ENCODE measurements at regions not wholly inside any gene's neighbourhood (a gene's known extent, or its start where the extent isn't known, plus 50 kb on each side); places are given as distances from the start of the nearest gene placed in this dataset.
"Not testable (repeated sequence)": the region's sequence is repeated elsewhere in the genome, so short reads cannot be mapped to it uniquely, and the experiment has no call there.

DNA sequence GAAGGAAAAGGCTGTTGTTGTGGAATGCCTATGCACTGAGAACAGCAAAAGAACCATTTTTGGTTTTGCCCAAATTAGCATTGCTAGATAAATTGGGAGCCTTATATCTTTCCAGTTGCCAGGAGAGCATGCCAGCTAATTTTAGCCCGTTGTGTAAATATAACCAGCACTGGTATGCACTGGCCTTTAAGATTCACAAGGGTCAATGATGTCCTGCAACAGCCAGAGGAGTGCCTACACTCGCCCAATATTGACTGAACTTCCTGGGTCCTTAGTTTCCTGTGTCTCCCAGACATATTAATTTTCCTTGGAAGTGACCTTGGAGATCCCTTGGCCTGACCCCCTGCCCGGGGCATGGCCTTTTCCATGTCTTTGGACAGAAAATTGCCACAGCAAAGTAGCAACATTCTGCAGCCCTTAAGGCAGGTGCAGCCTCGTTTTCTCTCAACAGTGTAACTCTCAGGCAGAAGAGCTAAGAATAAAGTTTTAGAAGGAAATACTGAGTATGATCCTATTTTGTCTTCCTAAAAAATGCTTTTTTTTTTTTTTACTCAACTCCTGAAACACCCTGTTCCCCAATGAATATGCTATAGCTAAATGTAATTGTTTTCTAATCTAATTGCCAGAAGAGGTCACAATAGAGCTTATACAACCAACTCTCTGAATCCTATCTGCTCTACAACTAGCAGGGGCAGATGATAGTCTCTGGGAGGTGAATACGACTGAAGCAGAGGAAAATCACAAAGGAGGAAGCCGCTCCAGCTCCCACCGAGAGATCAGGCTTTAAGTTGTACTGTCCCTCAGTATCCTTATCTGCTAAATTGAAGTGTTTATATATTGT is 131.9 kb upstream of the PCGF5 start:
- DNase-seq (ENCODE audit: low read depth in 2 of 2): peak; percentile 11

DNA sequence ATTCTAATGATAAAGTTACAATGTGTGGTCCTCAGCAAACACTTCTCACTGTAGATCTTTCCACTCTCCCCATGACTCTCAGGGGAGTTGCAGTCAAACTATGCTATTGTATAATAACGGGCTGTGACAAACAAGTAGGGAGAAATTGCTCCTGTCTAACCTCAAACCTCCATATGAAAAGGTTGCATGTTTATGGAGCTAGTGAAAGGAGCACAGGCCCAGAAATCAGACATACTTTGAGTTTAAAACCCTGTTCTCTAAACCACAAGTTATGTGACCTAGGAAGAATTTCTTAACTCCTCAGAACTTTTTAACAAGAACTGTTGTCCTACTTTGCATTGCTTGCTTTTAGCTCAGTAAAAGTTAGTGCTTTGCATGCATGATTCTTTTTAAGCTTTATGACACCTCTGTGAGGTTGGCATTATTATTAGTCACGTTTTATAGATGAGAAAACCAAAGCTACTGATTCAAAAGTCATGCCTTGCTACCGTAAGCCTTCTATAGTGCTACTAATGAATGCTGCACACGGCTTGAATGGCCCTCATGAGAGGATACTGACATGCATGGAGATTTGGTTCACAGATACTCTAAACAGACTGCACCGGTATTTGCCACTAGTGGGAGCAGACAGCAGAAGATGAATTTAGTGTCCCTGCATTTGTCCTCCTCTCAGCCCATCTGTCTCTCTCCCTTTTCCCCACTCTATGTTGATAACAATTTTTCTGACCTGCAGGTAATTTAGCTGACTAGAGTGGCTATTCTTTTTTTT is 129.5 kb upstream of the PCGF5 start:
- DNase-seq (ENCODE audit: low read depth in 2 of 2): no peak

DNA sequence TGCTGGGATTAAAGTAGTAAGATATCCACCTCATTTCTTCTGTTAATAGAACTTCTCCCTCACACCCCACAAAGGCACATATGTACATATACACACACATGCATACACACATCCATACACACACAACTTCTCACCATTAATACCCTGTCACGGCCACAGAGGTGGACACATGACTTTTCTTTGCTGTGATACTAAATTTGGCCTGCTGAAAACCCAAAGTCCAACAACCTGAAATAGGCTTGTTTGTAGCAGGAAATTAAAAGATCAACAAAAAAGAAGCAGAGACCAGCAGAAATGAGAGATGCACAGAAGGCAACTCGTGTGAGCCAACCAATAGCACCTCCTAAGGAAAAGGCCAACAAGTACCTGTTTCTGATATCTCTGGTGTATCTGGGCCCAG is 128.7 kb upstream of the PCGF5 start:
- no peak for DNase-seq (ENCODE audit: low read depth in 2 of 2)

DNA sequence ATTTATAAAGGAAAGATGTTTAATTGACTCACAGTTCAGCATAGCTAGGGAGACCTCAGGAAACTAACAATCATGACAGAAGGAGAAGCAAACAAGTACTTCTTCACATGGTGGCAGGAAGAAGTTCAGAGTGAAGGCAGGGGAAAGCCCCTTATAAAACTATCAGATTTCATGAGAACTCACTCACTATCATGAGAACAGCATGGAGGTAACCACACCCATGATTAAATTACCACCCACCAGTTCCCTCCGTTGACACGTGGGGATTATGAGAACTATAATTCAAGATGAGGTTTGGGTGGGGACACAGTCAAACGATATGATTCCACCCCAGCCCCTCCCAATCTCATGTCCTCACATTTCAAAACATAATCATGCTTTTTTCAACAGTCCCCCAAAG is 124.2 kb upstream of the PCGF5 start:
- no peak for DNase-seq (ENCODE audit: low read depth in 2 of 2)

DNA sequence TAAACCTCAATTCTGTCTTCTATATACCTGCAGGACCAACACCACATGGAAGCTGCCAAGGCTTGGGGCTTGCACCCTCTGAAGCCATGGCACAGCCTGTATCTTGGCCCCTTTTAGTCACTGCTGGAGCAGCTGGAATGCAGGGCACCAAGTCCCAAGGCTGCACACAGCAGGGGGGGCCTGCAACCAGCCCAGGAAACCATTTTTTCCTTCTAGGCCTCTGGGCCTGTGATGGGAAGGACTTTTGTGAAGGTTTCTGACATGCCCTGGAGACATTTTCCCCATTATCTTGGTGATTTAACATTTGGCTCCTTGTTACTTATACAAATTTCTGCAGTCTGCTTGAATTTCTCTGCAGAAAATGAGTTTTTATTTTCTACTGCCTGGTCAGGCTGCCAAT is 123.2 kb upstream of the PCGF5 start:
- no peak for DNase-seq (ENCODE audit: low read depth in 2 of 2)

DNA sequence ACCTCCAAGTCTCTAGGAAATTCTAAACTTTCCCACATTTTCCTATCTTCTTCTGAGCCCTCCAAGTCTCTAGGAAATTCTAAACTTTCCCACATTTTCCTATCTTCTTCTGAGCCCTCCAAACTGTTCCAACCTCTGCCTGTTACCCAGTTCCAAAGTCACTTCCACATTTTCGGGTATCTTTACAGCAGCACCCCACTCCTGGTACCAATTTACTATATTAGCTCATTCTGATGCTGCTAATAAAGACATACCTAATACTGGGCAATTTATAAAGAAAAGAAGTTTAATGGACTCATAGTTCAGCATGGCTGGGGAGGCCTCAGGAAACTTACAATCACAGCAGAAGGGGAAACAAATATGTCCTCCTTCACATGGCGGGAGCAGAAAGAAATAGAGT is 122.4 kb upstream of the PCGF5 start:
- not testable (repeated sequence) for DNase-seq (ENCODE audit: low read depth in 2 of 2)

DNA sequence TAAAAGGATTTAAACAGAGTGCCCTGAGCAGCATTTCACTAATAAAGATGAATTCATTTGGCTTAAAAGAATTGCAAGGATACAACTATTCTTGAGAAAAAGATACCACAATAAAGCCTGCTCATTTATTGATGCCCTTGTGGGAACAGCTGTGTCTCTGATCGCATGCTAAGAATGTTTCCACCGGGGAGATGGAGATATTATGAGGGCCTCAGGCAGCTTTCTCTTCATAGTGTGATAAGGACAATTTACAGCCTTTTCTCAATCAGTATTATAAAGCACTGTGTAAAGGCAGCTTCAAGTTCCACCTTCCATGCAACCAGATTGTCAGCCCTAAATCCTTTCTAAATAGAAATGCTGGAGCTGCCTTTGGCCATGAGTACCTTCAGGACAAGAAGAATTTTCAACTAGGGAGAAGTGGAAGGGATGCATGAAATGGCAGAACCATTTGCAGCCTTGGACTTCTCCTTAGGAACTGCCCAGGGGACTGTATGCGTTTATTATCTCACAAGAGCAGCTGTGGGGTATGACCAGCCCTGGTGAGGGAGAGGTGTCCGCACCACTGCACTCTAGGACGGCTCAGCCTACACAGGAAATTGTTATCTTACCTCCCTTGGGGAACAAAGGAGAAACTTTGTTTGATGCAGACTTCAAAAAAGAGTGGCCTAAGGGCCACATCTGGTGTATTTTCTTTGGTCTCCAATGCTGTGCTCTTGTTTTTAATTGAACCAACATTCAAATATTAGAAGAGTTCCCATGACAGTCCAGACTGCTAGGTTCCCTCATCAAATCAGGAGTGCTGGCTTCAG is 116.9 kb upstream of the PCGF5 start:
- no peak for DNase-seq (ENCODE audit: low read depth in 2 of 2)

DNA sequence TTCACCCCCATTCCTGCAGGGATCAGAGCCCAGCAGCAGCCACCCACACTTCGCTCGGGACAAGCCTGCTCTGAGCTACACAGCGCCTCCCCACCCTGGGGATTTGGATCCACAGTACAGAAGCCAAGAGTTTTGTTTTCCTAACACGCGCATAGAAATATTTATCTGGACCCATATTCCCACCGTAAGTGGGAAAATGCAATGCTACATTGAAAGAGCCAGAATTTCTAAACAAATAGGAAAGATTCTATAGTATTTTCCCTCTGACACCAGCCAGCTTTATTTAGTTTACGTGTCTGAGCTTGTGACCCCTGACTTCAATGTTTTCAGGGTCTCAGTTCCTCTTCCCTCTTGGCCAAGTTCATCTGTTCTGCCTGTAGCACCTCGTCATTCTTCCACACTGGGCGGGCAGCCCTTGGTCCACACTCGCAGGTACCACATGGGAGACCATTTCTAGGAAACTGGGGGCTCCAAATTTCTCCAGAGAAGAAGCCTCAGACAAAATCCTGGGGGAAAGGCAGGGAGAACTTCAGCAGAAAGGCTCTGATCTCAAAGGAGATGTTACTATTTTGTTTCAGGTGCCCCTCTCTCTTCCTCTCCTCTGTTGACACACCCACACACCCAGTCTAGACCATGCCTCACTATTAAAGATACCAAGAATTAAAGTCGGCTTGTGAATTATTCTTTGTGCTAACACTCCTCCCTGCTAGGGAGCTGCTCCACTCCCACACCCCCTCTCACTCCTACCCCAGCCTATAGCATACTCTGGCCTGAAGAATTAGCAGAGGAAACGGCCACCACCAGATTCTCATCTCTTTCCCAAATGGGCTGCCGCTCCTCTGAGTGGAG is 116.0 kb upstream of the PCGF5 start:
- DNase-seq (ENCODE audit: low read depth in 2 of 2): no peak

DNA sequence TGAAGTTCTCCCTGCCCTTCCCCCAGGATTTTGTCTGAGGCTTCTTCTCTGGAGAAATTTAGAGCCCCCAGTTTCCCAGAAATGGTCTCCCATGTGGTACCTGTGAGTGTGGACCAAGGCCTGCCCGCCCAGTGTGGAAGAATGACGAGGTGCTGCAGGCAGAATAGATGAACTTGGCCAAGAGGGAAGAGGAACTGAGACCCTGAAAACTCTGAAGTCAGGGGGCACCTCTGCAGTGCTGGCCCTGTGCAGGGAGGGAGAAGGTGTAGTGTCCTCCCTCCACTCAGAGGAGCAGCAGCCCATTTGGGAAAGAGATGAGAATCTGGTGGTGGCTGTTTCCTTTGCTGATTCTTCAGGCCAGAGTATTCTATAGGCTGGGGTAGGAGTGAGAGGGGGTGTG is 115.2 kb upstream of the PCGF5 start:
- DNase-seq (ENCODE audit: low read depth in 2 of 2): no peak

DNA sequence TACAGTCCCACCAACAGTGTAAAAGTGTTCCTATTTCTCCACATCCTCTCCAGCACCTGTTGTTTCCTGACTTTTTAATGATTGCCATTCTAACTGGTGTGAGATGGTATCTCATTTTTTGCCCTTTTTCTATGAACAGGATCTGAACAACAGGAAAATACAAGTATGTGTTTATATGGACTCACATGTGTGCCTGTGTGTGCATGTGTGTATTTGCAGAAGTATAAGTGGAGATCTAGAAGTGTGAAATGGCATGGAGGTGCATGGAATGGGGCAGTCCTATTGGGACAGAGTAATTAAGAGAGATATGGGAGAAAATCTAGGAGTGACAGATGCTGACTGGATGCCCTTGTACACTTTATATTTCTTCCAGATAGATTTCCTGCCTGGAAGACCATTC is 111.6 kb upstream of the PCGF5 start:
- DNase-seq (ENCODE audit: low read depth in 2 of 2): no peak

DNA sequence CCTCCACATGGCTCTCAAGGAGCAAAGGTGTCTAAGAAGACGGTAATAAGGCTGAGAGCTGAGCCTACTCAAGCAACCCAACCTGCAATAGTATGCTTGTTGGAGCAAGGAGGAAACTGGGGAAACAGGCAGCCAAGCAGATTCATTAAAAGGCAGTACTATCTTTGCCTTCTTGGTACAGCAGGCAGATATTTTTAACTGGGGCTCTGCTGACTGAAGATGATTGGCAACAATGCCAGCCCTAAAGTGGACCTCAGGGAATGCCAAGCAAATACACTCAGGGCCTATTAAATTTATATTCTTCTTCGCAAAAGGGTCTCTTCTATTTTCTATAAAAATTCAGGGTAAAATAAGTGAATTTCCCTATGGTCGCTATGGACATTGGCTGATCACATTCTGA is 109.4 kb upstream of the PCGF5 start:
- DNase-seq (ENCODE audit: low read depth in 2 of 2): no peak

DNA sequence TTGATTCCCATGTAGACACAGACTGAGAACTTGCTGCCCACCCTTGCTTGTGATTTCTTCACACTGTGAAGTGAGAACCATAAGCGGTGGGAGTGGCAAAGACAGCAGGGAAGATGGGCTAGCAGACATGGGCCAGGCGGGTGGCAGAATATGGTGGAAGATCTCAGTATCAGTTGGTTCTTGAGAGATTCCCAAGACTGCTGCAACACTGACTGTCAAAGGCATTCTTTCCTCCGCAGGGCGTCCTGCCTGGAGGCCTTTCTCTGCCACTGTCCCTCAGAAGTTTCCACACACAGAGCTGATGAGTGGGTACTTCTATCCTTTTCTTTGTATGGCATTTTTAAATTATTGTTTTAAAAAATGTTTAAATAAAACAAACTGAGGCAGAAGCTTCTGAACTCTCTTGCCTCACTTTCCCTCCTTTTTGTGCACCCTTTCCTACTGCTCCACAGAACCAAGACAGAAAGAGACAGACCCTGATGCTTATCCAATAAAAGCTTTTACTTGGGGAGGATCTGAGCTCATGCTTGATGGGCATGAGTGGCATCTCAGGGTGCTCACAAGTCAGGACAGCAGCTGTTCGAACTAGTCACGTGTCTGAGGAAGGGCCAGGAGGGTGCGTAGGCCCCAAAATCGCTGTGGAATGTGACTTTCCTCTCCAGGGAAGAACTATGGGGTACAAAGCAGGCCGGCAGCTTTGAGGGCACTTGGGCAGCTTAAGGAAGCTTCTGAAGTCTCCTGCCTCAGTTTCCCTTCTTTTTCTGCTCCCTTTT is 104.7 kb upstream of the PCGF5 start:
- no peak for DNase-seq (ENCODE audit: low read depth in 2 of 2)

DNA sequence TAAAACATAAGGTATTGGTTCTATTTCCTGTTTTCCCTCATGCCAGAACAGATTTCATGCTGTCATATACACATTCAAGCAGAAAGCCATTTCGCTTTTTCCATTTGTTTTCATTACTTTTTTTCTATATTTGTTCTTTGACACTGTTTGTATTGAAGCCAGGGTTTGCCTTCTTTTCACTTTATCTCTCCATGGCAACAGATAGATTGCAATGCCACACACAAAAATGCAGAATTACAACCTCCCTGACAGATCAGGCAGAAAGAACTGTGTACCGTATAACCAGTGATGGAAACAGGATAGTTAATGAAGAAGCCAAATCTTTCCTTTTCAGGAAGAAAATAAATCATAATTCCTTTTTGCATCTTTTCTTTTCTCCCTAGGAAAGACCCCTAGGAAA is 103.0 kb upstream of the PCGF5 start:
- DNase-seq (ENCODE audit: low read depth in 2 of 2): peak in 1 of 2 donors; percentile 17

DNA sequence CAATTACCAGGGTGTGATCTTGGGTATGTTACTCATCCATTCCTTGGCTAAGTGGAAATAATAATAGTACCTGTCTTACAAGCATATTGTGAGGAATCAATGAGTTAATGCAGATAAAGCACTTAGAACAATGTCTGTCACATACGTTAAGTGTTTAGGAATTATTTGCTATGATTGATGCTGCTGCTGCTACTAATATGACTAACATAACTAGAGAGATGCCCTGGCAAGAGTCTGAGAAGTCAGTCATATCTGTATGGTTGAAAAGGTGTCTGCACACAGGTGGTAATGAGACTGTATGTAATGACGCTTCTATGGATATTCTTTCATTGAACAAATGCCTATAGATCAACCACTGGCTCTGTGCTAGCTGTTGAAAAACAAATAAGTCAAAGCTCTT is 100.1 kb upstream of the PCGF5 start:
- no peak for DNase-seq (ENCODE audit: low read depth in 2 of 2)

DNA sequence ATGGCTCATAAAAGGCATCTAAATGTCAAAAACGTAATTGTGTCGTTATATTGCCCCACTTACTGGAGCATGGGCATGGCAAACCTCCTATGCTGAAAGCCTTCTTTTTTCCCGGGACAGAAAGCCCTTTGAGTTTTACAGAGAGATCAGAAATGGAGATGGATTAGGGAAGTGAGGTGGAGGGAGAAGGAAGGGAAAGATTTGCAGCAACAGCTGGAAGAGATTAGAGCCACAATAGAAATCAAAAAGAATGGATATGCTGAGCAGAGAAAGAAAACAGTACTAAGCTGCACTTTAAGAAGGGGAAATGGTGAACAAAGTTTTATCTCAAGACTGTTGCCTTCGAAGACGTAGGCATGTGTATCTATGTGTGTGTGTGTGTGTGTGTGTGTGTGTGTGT is 97.2 kb upstream of the PCGF5 start:
- DNase-seq (ENCODE audit: low read depth in 2 of 2): no peak

DNA sequence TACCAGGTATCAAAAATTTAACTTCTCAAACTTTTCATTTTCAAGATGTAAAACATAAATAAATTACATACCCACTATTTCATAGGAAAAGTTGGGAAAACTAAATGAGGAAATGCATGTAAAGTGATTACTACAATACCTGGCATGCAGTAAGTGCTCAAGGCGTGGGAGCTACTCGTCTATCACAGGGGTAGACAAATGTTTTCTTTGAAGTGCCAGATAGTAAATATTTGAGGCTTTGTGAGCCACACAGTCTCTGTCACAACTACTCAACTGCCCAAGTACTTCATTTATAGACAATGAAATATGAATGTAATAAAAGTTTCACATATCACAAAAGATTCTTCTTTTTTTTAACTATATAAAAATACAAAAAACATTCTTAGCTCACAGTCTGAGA is 96.4 kb upstream of the PCGF5 start:
- DNase-seq (ENCODE audit: low read depth in 2 of 2): no peak

DNA sequence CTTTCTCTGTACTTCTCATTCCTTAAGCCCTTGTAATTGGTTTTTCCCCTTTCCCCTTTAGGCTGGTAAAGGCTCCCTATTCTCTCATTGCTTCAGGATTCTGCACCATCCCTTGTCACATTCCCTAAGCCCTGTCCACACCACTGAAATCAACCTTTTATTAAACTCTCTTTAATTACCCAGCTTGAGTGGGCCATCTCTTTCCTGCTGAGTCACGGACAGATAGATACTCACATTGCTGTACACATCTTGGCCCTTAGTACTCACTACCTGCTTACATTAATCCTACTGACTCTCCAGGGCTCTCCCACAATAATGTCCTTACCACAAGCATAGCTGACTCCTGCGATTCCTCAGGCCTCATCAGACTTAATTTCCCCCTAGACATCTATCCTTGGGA is 94.0 kb upstream of the PCGF5 start:
- DNase-seq (ENCODE audit: low read depth in 2 of 2): no peak

DNA sequence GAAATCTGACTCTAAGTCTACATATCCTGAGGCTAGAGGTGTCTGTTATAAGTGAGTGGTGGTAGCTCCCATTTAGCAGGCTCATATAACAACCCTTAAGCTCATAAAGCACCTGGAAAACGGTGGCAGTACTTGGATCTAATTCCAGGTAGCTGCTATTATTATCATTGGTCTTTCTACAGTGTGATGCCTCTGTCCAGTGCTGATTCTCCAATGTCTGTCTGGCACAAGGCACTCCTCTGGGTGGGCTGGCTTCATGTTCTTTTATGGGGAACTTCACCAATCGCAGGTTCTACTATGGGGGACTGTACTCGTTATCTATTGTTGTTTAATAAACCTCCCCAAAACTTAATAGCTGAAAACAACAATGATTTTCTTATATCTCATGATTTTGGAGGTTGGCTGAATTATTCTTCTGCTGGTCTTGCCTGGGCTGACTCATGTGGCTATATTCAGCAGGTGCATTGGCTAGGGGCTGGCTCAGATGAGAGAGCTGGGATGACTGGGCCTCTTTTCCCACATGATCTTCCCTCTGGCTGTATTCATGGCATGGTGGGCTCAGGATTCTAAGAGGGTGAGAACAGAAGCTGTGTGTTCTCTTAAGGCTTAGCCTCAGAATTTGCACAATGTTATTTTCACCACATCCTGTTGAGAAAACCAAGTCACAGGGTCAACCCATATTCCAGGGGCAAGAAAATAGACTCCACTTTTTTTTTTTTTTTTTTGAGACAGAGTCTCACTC is 93.0 kb upstream of the PCGF5 start:
- peak in 1 of 2 donors; percentile 2 for DNase-seq (ENCODE audit: low read depth in 2 of 2)

DNA sequence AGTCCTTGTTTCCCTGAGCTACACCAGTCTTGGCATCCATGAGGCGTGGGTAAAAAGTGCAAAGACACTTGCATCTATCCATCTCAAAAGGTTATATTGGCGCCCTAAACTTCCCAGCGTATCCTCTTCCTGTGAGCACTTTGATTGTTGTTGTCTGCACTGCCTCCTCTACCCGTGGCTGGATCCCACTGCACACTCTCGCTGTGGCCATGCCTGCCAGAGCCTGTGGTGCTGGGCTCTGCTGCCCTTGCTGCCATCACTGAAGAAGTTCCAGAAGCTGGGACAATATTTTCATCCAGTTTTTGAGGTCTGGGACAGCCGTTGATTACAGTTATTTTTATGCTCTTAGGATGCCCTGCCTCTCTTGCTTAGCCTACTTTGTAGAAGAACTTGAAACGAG is 85.3 kb upstream of the PCGF5 start:
- DNase-seq (ENCODE audit: low read depth in 2 of 2): no peak

Data from dermis microvascular lymphatic vessel endothelial cell (primary cell).